T-helper 2 cell (primary cell): ENCODE measurements at regions not wholly inside any gene's neighbourhood (a gene's known extent, or its start where the extent isn't known, plus 50 kb on each side); places are given as distances from the start of the nearest gene placed in this dataset.

Experiments used
- DNase-seq, 5 experiments: peaks; one replicate each; pipeline versions ENCODE4 v3.0.0 to v3.0.0-alpha.2; 2012 to 2022

DNA sequence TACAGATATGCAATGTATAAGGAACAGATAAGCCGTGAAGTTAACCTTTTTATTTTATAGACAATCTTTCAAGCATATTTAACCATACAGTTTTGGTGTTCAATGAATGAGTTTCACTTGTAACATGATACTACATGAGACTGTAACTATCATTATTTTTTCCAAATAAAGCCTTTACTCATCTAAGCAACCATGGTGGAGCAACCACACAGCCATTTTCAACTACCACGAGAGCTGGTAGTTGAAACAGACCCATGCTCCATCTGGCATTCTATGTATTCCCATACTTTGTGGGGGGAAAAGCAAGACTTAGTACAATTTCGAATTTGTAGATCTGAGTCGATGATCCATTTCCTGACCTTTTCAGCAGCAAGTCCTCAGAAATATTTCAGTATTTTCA is 159.3 kb upstream of the RND3 start:
- no peak for DNase-seq

DNA sequence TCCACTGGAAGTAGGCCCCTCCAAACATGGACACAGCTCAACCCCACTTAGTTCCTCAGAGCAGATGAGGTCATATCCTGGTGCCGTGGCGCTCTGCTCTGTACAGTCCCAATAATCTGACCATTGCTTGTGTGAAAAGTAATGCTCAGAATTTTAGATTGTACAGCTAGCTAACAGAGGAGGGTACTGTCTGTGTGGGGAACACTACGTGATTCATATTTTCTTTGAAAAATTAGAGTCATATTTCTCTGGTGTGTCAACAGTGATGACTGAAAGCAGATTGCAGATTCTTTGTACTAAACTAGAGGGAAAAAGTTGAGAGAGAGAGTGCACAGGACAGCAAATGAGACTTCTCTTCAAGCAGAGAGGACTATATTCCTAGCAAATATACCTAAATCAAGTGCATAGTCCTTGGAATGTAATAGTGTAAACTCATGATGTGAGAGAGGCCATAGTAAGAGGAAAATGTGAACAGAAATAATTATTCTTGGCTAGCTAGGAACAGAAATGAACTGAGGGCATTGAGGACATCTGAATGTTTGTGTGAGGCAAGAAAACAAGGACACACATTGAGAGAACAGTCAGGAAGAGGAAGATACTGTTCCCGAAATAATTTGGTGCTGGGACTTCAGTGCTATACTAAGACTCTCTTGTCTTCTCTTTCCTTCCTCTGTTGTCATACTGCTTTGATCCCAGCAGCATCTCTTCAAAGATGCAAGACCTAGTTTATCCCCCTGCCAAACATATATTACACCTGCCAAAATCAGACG is 157.0 kb upstream of the RND3 start:
- no peak for DNase-seq

DNA sequence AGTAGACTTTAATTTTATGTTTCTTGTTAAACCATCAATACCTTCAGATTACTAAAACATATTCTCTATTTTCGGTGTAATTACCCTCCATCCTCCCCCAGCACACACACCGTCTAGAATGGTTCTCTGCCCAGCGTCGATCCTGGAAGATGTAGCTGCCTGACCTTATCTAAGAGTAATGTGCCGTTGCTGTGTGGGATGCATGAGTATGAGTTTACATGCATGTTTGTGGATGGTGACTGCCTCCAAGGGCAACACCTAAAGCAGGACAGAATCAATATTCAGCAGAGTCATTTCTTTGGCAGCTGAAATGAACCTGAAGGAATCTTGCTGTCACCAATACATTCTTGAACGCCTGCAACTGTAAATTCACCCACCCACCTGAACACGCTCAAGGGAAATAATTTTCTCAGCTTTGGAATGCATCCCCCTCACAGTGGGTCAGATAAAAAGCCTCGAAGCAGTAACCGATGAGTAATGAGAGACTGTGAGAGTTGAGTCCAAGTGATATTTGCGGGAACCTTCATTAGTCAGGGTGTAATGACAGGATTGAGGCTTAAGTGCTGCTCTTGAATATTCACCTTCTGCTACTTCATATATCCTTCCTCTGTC is 155.8 kb upstream of the RND3 start:
- no peak for DNase-seq

DNA sequence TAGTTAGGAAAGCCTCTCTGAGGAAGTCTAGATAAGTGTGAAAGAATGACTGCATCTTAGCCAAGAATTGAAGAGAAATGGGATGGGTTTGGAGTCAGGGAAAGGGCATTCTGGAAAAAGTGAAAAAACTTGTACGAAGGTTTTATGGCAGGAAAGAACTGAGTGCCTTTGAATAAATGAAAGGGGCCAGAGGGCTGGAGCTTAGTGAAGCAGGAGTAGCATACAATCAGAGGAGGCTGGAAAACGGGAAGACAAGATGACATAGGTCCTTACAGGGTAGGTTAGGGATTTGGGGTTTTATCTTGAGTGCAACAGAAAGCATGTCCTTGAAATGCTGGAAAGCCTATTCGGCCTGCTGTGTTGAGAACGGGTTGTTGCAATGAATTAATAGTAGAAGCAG is 152.6 kb upstream of the RND3 start:
- no peak for DNase-seq

DNA sequence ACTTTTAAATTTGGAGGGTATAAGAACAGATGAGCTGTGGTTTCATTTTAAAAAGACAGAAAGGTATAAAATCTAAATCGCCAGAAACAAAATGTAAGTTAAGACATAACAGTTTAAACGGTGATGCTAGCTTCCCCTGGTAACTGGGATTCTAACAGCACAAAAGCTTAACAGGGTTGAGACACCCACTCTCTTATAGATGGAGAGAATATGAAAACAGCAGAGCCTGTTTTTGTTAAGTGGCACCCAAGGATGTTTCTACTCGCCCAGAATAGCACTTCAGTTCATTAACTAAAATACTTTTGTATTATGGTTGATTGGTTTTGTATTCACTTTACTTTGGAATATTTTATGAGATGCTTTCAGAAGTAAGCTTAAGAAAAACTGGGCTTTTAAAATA is 151.9 kb upstream of the RND3 start:
- DNase-seq = no peak

DNA sequence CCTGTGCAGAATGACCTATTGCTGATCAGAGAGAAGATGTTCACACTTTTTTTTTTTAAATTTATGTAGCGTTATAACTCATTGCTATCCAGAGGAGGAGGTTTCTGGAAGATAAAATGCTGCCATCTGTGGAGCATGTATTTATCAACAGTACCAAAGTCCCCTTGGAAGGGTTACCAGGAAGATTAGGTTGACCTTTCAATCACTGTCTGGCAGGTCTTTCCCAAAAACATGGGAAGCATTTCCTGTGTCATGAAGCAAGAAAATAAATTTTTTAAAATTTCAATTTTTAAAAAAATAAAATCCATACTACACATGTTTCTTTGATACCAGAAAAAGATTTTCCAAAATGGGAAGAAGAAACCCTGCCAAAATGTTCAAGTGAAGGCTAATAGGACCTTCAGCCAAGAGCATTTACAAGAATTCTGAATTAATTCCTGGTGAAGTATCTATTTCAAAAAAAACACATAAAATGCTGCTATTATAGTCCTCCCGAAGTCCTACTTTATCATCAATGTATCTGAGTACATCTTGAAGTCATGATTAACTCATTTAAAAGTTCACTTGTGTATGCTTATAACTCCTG is 143.9 kb upstream of the RND3 start:
- no peak for DNase-seq

- DNase-seq = no peak
Observed at GRCh38 chr2:150630587-150631235, 143.2 kb upstream of the RND3 start.

DNA sequence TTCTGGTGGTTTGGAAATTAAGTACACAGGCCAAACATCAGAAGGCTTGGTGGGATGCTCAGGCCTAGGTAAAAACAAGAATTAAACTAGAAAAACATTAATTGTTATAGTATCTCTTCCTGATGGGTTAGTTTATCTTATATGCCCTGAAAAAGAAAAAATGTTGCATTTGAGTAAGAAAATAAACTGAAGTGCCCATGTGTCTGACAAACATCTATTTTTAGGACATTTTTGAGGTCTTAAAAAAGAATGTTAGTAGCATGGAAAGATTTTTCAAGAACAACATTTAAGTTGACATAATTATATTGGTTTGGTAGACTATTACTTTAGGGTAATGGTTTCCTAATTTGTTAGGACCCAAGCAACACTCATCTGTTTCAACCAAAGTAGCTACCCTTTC is 140.1 kb upstream of the RND3 start:
- DNase-seq = no peak

GRCh38 chr2:150626934-150627411 is 139.5 kb upstream of the RND3 start:
- no peak for DNase-seq

DNA sequence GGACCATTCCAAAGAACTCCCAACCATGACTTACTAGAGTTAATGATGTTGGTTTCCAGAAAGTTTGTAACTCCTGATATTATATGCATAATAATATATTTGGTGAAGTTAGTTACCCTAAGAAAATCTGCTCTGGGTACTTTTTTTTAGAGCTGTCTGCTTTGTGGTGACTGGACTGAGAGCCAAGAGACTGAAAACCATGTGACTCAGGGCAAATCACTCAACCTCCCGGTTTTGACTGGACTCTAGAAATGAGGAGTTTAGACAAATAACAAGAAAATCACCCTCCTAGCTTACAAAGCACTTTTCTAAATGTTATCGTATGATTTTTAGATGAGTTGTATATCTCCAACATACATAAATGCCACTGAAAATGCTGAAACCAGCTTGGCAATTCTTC is 138.3 kb upstream of the RND3 start:
- no peak for DNase-seq

DNA sequence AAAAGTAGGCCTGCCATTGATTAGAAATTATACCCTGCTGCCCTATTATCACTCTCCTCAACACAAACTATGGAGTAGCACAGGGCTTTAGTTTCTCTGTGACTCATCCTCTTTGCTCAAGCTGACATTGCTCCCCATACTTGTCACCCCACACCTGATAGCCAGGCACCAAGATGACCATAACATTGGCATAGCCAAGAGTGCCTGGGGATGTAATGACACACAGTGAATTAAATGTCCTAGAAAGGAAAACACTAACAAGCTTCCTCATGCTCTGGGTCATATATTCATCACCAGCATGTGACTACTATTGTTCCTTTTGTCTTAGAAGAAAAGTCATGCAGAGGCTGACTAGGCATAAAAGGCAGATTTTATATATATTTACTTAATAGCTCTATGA is 137.8 kb upstream of the RND3 start:
- no peak for DNase-seq

DNA sequence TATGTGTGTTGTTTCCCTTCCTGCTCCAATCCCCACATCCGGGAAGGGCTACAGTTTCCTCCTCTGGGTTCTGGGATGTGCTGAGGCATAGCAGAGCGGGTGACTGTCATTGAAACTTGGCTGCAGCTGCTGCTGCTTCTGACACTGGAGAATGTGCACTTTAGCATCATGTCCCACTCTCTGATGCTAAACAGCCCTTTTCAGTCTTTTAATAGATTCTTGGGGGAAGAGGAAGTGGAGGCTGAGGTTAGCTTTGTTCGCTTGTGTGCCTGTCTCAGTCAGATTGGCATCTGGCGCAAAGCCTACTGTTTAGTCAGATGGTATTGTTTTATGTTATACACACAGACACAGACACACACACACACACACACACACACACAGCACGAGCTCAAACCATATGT is 136.5 kb upstream of the RND3 start:
- peak in 1 of 5 experiments; percentile 43 for DNase-seq

DNA sequence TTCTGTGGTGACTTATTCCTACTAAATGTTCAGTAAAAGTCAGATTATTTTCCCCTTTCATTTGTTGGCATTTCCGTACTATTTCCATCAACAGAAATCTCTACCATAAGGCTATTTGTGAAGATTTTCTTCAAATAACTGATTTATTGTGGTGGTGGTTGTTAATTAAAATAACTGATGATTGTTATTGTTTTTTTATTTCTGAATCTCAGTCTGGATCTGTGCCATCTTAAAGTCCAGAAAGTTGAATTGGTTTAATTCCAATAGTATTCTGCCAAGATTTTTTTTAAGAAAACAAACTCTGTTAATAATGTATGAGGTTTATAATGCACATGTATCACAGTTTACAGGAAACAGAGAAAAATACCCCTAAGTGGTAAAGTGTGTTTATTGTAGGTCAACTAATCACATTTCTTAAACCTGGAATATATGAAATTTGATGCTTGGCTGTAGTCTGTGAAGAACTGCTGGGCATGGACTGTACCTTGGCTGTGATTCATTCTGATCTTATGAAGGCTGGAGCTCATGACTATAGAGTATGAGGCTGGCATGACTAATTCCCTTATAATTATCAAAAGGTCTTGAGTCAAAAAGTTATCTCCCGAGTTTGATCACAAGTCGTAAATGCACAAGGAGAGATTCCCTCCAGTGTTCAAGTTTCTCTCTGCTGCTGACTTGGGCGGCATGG is 134.2 kb upstream of the RND3 start:
- DNase-seq = no peak

- no peak for DNase-seq
Observed at GRCh38 chr2:150620855-150621254, 133.4 kb upstream of the RND3 start.

GRCh38 chr2:150620416-150620815 is 132.9 kb upstream of the RND3 start:
- no peak for DNase-seq

GRCh38 chr2:150619607-150620330 is 132.3 kb upstream of the RND3 start:
- no peak for DNase-seq

DNA sequence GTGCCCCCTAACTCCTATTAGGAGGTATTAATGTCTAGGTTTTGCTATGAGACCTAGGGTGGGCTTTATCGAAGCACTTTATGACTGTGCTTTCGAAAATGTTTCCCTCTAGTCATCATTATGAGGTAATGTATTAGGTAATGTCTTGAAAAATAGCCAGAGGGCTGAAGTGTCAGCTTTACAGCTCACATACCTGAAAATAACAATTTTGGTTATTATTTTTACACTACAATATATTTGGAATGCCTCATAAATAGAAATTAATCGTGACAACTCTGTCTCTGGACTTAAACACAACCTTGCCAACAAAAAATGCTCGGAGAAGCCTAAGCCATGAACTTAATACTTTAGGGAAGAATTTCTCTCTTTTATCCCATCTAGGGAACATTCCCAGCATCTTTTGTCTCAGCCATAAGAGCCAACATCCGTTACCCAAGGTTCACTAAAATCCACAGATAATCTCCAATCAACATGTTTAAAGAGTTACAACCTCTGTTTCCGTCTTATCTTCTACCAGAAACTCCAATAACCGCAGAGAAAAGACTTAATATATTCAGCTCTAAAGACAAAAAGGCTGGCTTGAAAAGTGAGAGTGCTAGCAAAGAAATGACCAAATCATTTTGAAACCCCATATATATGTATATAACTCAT is 130.9 kb upstream of the RND3 start:
- no peak for DNase-seq

GRCh38 chr2:150617351-150617978 is 130.0 kb upstream of the RND3 start:
- no peak for DNase-seq

DNA sequence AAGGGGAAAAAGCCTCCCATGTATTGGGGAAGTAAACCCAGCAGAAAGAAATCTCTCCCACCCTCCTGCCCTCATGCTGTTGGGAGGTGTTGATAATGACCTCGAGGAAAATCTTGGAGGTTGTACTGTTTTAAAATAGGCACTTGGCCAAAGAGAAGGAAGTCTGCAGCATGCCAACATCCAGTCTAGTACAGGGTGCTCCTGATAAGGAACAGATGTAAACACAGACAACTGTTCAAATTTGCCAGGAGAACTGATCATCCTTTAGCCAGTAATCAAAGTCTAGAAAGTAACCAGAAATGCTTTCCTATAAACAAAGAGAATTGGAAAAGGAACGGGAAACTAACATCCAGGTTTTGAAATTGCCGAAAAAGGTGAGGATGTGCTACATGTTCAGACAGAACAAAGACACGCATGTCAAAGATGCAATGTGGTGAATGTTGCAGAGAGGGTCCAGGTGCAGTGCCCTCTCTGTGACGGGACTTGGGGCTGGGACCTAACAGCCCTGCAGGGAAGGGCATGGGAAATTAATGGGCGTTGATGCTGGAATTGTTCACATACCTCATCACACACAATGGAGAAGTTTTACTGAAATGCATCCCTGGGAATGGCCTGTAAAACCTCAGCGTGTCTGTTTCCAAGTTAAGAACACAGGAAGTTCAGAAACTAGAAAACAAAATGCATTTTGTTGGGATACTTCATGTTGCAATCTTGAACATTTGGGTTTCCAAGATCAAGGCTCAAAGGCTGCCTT is 125.7 kb upstream of the RND3 start:
- DNase-seq = no peak

DNA sequence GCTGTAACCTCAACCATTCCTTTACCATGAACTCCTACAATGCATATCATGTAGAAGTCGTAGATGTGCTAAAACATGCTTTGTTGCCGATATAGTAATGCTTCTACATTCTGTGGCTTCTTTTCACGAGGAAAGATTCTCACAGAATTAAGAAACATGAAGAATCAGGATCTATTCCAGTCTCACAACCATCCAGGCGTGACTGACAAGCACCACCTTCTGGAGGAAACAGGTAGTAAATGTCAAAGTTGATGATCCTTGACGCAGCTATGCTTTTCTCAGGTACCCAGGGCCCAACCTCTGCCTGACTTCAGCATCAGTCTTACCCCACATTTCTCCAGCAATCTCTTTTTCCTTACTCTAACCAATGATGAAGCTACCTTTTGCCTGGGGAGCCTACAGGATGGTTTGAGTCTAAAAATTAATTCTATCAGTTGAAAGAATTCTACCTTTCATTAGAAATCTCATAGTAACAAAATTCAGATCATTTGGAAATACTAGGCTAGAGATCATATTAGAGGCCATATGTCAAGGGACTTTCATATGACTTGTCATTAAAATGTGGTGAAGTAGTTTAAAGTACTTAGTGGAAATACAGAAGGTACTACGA is 123.3 kb upstream of the RND3 start:
- peak in 1 of 5 experiments; percentile 15 for DNase-seq
